Upper lobe of left lung (tissue), 4 donors: ENCODE measurements at regions not wholly inside any gene's neighbourhood (a gene's known extent, or its start where the extent isn't known, plus 50 kb on each side); places are given as distances from the start of the nearest gene placed in this dataset.

Experiments used
- EP300 ChIP-seq, 4 donors: sonication (generic); formaldehyde crosslinking; IDR thresholded peaks; one replicate each; pipeline ENCODE4 v1.5.1; 2017; ENCODE audit warnings: antibody characterized with exemption in 4 of 4, control low read depth in 2 of 4
- POLR2A ChIP-seq, 4 donors: fragments of 450-650 bp; IDR thresholded peaks; one replicate each; pipeline ENCODE4 v1.5.1; 2016 to 2017; ENCODE audit warnings: antibody characterized with exemption in 4 of 4, mild to moderate bottlenecking in 2 of 4
- POLR2AphosphoS5 ChIP-seq, 2 donors: sonication (generic); formaldehyde crosslinking; IDR thresholded peaks; one replicate each; pipeline ENCODE4 v1.5.1; 2017; ENCODE audit warnings: antibody characterized with exemption in 2 of 2
- TF ChIP-seq, protein P1 (sequence below), 6 experiments: fragments of 450-650 bp in 4 of 6; fragments of 200-600 bp in 2 of 6; sonication (generic) in 2 of 6; IDR thresholded peaks; one replicate each; pipeline ENCODE4 v1.5.1; 2016 to 2019; ENCODE audit warnings: antibody characterized with exemption in 6 of 6

- no peak for TF ChIP-seq POLR2A (IDR thresholded peaks at IDR 0.05)
- TF ChIP-seq POLR2AphosphoS5 (IDR thresholded peaks at IDR 0.05): no peak
- TF ChIP-seq, protein P1, sequence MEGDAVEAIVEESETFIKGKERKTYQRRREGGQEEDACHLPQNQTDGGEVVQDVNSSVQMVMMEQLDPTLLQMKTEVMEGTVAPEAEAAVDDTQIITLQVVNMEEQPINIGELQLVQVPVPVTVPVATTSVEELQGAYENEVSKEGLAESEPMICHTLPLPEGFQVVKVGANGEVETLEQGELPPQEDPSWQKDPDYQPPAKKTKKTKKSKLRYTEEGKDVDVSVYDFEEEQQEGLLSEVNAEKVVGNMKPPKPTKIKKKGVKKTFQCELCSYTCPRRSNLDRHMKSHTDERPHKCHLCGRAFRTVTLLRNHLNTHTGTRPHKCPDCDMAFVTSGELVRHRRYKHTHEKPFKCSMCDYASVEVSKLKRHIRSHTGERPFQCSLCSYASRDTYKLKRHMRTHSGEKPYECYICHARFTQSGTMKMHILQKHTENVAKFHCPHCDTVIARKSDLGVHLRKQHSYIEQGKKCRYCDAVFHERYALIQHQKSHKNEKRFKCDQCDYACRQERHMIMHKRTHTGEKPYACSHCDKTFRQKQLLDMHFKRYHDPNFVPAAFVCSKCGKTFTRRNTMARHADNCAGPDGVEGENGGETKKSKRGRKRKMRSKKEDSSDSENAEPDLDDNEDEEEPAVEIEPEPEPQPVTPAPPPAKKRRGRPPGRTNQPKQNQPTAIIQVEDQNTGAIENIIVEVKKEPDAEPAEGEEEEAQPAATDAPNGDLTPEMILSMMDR (IDR thresholded peaks at IDR 0.05): no peak
- no peak for TF ChIP-seq EP300 (IDR thresholded peaks at IDR 0.05)
Observed at GRCh38 chr6:27601668-27602254, 128.9 kb upstream of the ZNF184 start.
